B cell (primary cell): ENCODE measurements at regions not wholly inside any gene's neighbourhood (a gene's known extent, or its start where the extent isn't known, plus 50 kb on each side); places are given as distances from the start of the nearest gene placed in this dataset.

Experiments used
- ATAC-seq: fragments of 200-7000 bp; cut with Tn5 transposase; one replicate; pipeline ENCODE4 v1.10.0; 2021; ENCODE audit warnings: low read depth, mild to moderate bottlenecking, moderate number of reproducible peaks, moderate library complexity
- CTCF ChIA-PET: fragments of 350-600 bp; sonication (Branson Sonifier 250); formaldehyde crosslinking; loops from one replicate; lab custom pipeline; 2021; ENCODE audit warnings: antibody characterized with exemption, inconsistent platforms; lab: Charles Lee
- POLR2A ChIA-PET: fragments of 350-600 bp; sonication (Branson Sonifier 250); formaldehyde crosslinking; loops from one replicate; lab custom pipeline; 2021; ENCODE audit warnings: antibody characterized with exemption; lab: Charles Lee
- DNase-seq: peaks from one replicate; pipeline ENCODE4 v3.0.0; 2013
- H2AFZ ChIP-seq: 2 replicates; pipeline ENCODE4 v1.6.1; 2012; ENCODE audit warnings: mild to moderate bottlenecking, low read depth, low read length; ENCODE audit not compliant: insufficient read depth, poor library complexity, severe bottlenecking
- H3K27ac ChIP-seq, 2 donors: 1 replicate in 1 of 2; 2 replicates in 1 of 2; pipeline ENCODE4 v1.5.1; 2012 to 2013; ENCODE audit warnings: low read length in 2 of 2, mild to moderate bottlenecking in 2 of 2, moderate library complexity in 1 of 2
- H3K27me3 ChIP-seq, 4 experiments: fragments of 200-600 bp in 1 of 4; sonication (generic) in 1 of 4; replicated peaks in 1 of 4; 1 replicate in 2 of 4; 2 replicates in 2 of 4; pipeline versions ENCODE4 v1.6.1 to v1.7.0; 2013 to 2016; ENCODE audit warnings: low read length in 3 of 4, mild to moderate bottlenecking in 2 of 4, mixed read lengths in 1 of 4, moderate library complexity in 1 of 4; ENCODE audit not compliant: insufficient read depth in 4 of 4, control insufficient read depth in 3 of 4; ENCODE audit errors: control extremely low read depth in 1 of 4
- H3K36me3 ChIP-seq, 2 experiments: replicated peaks in 1 of 2; 1 replicate in 1 of 2; 2 replicates in 1 of 2; pipeline versions ENCODE4 v1.6.1 to v1.7.1; 2013; ENCODE audit warnings: low read length in 1 of 2; ENCODE audit not compliant: insufficient read depth in 2 of 2, control insufficient read depth in 1 of 2; ENCODE audit errors: control extremely low read depth in 1 of 2, extremely low read depth in 1 of 2
- H3K4me1 ChIP-seq, 2 donors: fragments of 200-600 bp in 1 of 2; sonication (generic) in 1 of 2; 1 replicate in 1 of 2; 2 replicates in 1 of 2; pipeline versions ENCODE4 v1.5.1 to v1.6.1; 2013 to 2017; ENCODE audit warnings: low read length in 2 of 2; ENCODE audit not compliant: control insufficient read depth in 2 of 2, insufficient read depth in 2 of 2
- H3K4me2 ChIP-seq: replicated peaks from 2 replicates; pipeline ENCODE3; 2012; ENCODE audit warnings: mild to moderate bottlenecking, low read depth, low read length; ENCODE audit not compliant: poor library complexity, severe bottlenecking
- H3K4me3 ChIP-seq, 5 experiments: fragments of 200-600 bp in 1 of 5; sonication (generic) in 1 of 5; 1 replicate in 3 of 5; 2 replicates in 2 of 5; pipeline versions ENCODE4 v1.5.1 to v1.7.0; 2011 to 2016; ENCODE audit warnings: low read length in 4 of 5, mild to moderate bottlenecking in 4 of 5, low read depth in 2 of 5, control low read depth in 1 of 5, moderate library complexity in 1 of 5; ENCODE audit not compliant: insufficient read depth in 1 of 5; ENCODE audit errors: control extremely low read depth in 1 of 5, extremely low read depth in 1 of 5
- H3K79me2 ChIP-seq: fragments of 200-600 bp; sonication (generic); one replicate; pipeline ENCODE4 v1.6.0; 2016; ENCODE audit warnings: low read length; ENCODE audit not compliant: control insufficient read depth, insufficient read depth
- H3K9ac ChIP-seq: fragments of 200-600 bp; sonication (generic); 2 replicates; pipeline ENCODE4 v1.6.1; 2017; ENCODE audit warnings: mild to moderate bottlenecking, low read length, moderate library complexity
- H3K9me3 ChIP-seq, 3 donors: one replicate each; pipeline versions ENCODE4 v1.6.1 to v1.7.1; 2013; ENCODE audit warnings: low read length in 2 of 3; ENCODE audit not compliant: control insufficient read depth in 2 of 3, insufficient read depth in 1 of 3; ENCODE audit errors: control extremely low read depth in 1 of 3
- H4K20me1 ChIP-seq: 2 replicates; pipeline ENCODE4 v1.6.0; 2012; ENCODE audit warnings: mild to moderate bottlenecking, low read length; ENCODE audit not compliant: insufficient read depth, control insufficient read depth, poor library complexity, severe bottlenecking
- H3K27ac Mint-ChIP-seq: one replicate; pipeline ENCODE4 v1.8.0; 2021; ENCODE audit warnings: mixed read lengths
- H3K27me3 Mint-ChIP-seq: one replicate; pipeline ENCODE4 v1.8.0; 2021; ENCODE audit warnings: mixed read lengths
- H3K4me1 Mint-ChIP-seq: one replicate; pipeline ENCODE4 v1.8.0; 2021; ENCODE audit warnings: mixed read lengths
- H3K4me3 Mint-ChIP-seq: one replicate; pipeline ENCODE4 v1.8.0; 2021; ENCODE audit warnings: mixed read lengths
- H3K9me3 Mint-ChIP-seq: one replicate; pipeline ENCODE4 v1.8.0; 2022; ENCODE audit warnings: mixed read lengths; ENCODE audit not compliant: insufficient read depth
- EZH2 ChIP-seq: IDR thresholded peaks from 2 replicates; pipeline ENCODE4 v1.6.1; 2012; ENCODE audit warnings: borderline replicate concordance, low read depth, mild to moderate bottlenecking, moderate library complexity, low read length; ENCODE audit not compliant: insufficient read depth, poor library complexity, severe bottlenecking
- WGBS: methylation state at CpG from one replicate; pipeline ENCODE4 v1.1.5; 2013; ENCODE audit warnings: missing lambda C conversion rate; ENCODE audit not compliant: insufficient coverage; 5-methylcytosine and 5-hydroxymethylcytosine counted together
- intact Hi-C: fragments of 100-400 bp; cut with micrococcal nuclease; formaldehyde crosslinking; loops from one replicate; pipeline ENCODE4 v1.10.0; 2022
- TF ChIP-seq, protein P1 (sequence below): fragments of 200-600 bp; IDR thresholded peaks from one replicate; pipeline ENCODE4 v1.8.0; 2022; ENCODE audit warnings: antibody characterized with exemption, mild to moderate bottlenecking

DNA sequence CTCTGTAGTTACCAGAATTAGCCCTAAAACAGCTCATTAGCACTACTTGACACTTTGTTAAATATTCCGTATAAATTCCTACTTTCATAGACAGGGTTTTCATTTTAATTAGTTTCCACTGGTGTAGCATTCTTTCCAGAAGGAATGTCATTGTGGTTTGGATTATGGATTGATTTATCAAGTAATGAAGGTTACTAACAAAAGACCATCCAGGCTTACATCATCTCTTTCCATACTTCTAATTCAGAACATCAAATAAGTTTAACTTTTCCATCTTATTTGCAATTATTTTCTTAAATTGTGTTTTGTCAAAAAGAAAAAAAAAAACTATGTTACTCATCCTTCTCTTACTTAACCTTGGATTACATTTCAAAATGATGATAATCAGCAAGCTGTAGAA, 231.8 kb upstream of the SPOPL start:
- no peak overlapping the region for H3K9ac ChIP-seq
- H3K79me2 ChIP-seq, result no peaks in the 10 kb centered on the region
- no peak overlapping the region for H3K4me2 ChIP-seq
- no peaks in the 10 kb centered on the region for H3K4me1 Mint-ChIP-seq
- TF ChIP-seq, protein P1, sequence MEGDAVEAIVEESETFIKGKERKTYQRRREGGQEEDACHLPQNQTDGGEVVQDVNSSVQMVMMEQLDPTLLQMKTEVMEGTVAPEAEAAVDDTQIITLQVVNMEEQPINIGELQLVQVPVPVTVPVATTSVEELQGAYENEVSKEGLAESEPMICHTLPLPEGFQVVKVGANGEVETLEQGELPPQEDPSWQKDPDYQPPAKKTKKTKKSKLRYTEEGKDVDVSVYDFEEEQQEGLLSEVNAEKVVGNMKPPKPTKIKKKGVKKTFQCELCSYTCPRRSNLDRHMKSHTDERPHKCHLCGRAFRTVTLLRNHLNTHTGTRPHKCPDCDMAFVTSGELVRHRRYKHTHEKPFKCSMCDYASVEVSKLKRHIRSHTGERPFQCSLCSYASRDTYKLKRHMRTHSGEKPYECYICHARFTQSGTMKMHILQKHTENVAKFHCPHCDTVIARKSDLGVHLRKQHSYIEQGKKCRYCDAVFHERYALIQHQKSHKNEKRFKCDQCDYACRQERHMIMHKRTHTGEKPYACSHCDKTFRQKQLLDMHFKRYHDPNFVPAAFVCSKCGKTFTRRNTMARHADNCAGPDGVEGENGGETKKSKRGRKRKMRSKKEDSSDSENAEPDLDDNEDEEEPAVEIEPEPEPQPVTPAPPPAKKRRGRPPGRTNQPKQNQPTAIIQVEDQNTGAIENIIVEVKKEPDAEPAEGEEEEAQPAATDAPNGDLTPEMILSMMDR, result no peak
- TF ChIP-seq EZH2, result no peak
- DNase-seq, result no peak
- no peak overlapping the region for H3K27ac Mint-ChIP-seq
- ATAC-seq, result no peak
- H3K9me3 Mint-ChIP-seq, result no peaks in the 10 kb centered on the region
- ChIA-PET CTCF (no interaction called here), POLR2A (no interaction called here)
- no peaks in the 10 kb centered on the region for H3K27me3 ChIP-seq
- H3K4me3 Mint-ChIP-seq, result no peak overlapping the region
- no peaks in the 10 kb centered on the region for H3K9me3 ChIP-seq
- WGBS, result no CpG with 5 or more reads among the region's 1 CpG
- H3K4me1 ChIP-seq, result no peaks in the 10 kb centered on the region
- no peak overlapping the region for H3K27ac ChIP-seq
- no peaks in the 10 kb centered on the region for H3K27me3 Mint-ChIP-seq
- H3K4me3 ChIP-seq, result no peak overlapping the region
- intact Hi-C loops, result no loop called here
- H3K36me3 ChIP-seq, result no peaks in the 10 kb centered on the region
- H4K20me1 ChIP-seq, result no peaks in the 10 kb centered on the region
- H2AFZ ChIP-seq, result no peak overlapping the region

DNA sequence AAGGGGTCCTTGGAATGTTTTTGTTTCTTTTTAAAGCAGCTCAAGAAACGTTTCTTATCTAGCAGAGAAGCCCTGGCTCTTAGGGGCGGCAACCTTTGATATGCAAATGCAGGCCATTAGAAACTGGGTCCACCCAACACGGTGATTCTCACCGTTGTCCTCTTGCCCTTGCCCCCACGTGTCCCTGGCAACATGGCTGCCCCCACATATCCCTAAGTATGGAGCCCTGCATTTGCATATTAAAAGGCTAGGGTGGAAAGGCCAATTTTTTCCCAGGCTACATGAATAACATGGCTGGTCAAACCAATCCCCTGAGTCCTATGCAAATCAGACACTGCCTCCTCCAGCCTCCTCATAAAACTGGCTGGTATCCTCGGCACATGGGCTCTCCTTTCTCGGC, 230.1 kb upstream of the SPOPL start:
- CTCF ChIA-PET, result no interaction called here
- no peaks in the 10 kb centered on the region for H3K36me3 ChIP-seq
- H3K4me3 Mint-ChIP-seq, result no peak overlapping the region

More for the DNA sequence above, 230.1 kb upstream of the SPOPL start:
- DNase-seq (no peak), ATAC-seq (no peak)
- Mint-ChIP-seq H3K27me3 (no peaks in the 10 kb centered on the region), H3K27ac (no peak overlapping the region), H3K9me3 (no peaks in the 10 kb centered on the region), H3K4me1 (no peaks in the 10 kb centered on the region)
- no peaks in the 10 kb centered on the region for H4K20me1 ChIP-seq
- POLR2A ChIA-PET, result no interaction called here
- H3K9ac ChIP-seq, result no peak overlapping the region
- H3K27ac ChIP-seq, result no peak overlapping the region
- no peaks in the 10 kb centered on the region for H3K27me3 ChIP-seq
- WGBS, result 66% methylated on average over 5 of the region's 7 CpGs
- no peaks in the 10 kb centered on the region for H3K9me3 ChIP-seq
- TF ChIP-seq, protein P1, result no peak
- no peak overlapping the region for H3K4me3 ChIP-seq
- H3K79me2 ChIP-seq, result no peaks in the 10 kb centered on the region
- no peak overlapping the region for H3K4me2 ChIP-seq
- H3K4me1 ChIP-seq, result no peaks in the 10 kb centered on the region
- no peak overlapping the region for H2AFZ ChIP-seq
- intact Hi-C loops, result no loop called here
